NCI-H526 (cell line): ENCODE measurements at regions not wholly inside any gene's neighbourhood (a gene's known extent, or its start where the extent isn't known, plus 50 kb on each side); places are given as distances from the start of the nearest gene placed in this dataset.

Experiments
- DNase-seq, 2 experiments: peaks; one replicate each; lab custom pipeline; 2025; lab: John Stamatoyannopoulos, UW

- no peak for DNase-seq
These were observed 243.9 kb downstream of the NR4A2 start for GRCh38 chr2:156088587-156088986.

GRCh38 chr2:156087875-156088274 lies 244.6 kb downstream of the NR4A2 start:
- no peak for DNase-seq

GRCh38 chr2:156083763-156084493 lies 248.6 kb downstream of the NR4A2 start:
- no peak for DNase-seq

- DNase-seq = no peak
These were observed 252.7 kb downstream of the NR4A2 start for GRCh38 chr2:156079845-156080244.

- no peak for DNase-seq
These were observed 255.3 kb downstream of the NR4A2 start for GRCh38 chr2:156077041-156077742.

GRCh38 chr2:156065912-156066311 lies 266.6 kb downstream of the NR4A2 start:
- no peak for DNase-seq

GRCh38 chr2:156064540-156064939 lies 268.0 kb downstream of the NR4A2 start:
- no peak for DNase-seq

- DNase-seq = no peak
These were observed 274.9 kb downstream of the NR4A2 start for GRCh38 chr2:156057647-156058046.

- no peak for DNase-seq
These were observed 277.5 kb downstream of the NR4A2 start for GRCh38 chr2:156054983-156055382.

GRCh38 chr2:156046900-156047299 lies 285.6 kb downstream of the NR4A2 start:
- no peak for DNase-seq

- DNase-seq = no peak
These were observed 289.6 kb downstream of the NR4A2 start for GRCh38 chr2:156042895-156043294.

- DNase-seq = no peak
These were observed 294.5 kb downstream of the NR4A2 start for GRCh38 chr2:156038021-156038420.

GRCh38 chr2:156037482-156037881 lies 295.0 kb downstream of the NR4A2 start:
- DNase-seq = no peak

GRCh38 chr2:156031121-156031520 lies 301.4 kb downstream of the NR4A2 start:
- no peak for DNase-seq

- DNase-seq = no peak
These were observed 309.2 kb downstream of the NR4A2 start for GRCh38 chr2:156023229-156023869.

GRCh38 chr2:156021146-156022040 lies 311.1 kb downstream of the NR4A2 start:
- DNase-seq = no peak

- no peak for DNase-seq
These were observed 313.2 kb downstream of the NR4A2 start for GRCh38 chr2:156019341-156019740.

- DNase-seq = peak in 1 of 2 experiments; percentile 8
These were observed 315.1 kb downstream of the NR4A2 start for GRCh38 chr2:156017341-156017885.

- DNase-seq = no peak
These were observed 323.2 kb downstream of the NR4A2 start for GRCh38 chr2:156009293-156009692.

- DNase-seq = no peak
These were observed 325.6 kb downstream of the NR4A2 start for GRCh38 chr2:156006721-156007618.
